ENCODE measurements at regions not wholly inside any gene's neighbourhood (a gene's known extent, or its start where the extent isn't known, plus 50 kb on each side); places are given as distances from the start of the nearest gene placed in this dataset.
A peak's percentile ranks its signal among the peaks of the same experiment; 100 is the strongest.
"Not testable (repeated sequence)": the region's sequence is repeated elsewhere in the genome, so short reads cannot be mapped to it uniquely, and the experiment has no call there.

- not testable (repeated sequence) for H3K36me3 ChIP-seq (ENCODE audit: control insufficient read depth, insufficient read depth, low read length); DNase-seq; H3K9me3 ChIP-seq (replicated peaks; ENCODE audit: control insufficient read depth, low read depth, low read length); H3K27me3 ChIP-seq (ENCODE audit: control insufficient read depth, insufficient read depth, low read length); H3K27ac ChIP-seq (ENCODE audit: low read length); H3K4me3 ChIP-seq (ENCODE audit: low read length); H3K4me1 ChIP-seq (ENCODE audit: control insufficient read depth, insufficient read depth, low read length)
- WGBS (ENCODE audit: insufficient coverage), result no CpG with 5 or more reads among the region's 10 CpGs
These were observed 113.7 kb upstream of the ZNF92 start for GRCh38 chr7:65259864-65260525.

GRCh38 chr7:65254061-65254460, 119.6 kb upstream of the ZNF92 start:
- no peak for DNase-seq
- H3K4me3 ChIP-seq (ENCODE audit: low read length), result no peak overlapping the region
- H3K4me1 ChIP-seq (ENCODE audit: control insufficient read depth, insufficient read depth, low read length), result peaks cover 5% of the 10 kb centered on the region
- WGBS (ENCODE audit: insufficient coverage), result no CpG with 5 or more reads among the region's 1 CpG
- H3K36me3 ChIP-seq (ENCODE audit: control insufficient read depth, insufficient read depth, low read length), result no peaks in the 10 kb centered on the region
- H3K9me3 ChIP-seq (replicated peaks; ENCODE audit: control insufficient read depth, low read depth, low read length), result no peaks in the 10 kb centered on the region
- peaks cover 17% of the 10 kb centered on the region for H3K27me3 ChIP-seq (ENCODE audit: control insufficient read depth, insufficient read depth, low read length)
- H3K27ac ChIP-seq (ENCODE audit: low read length), result no peak overlapping the region

- Histone ChIP-seq H3K36me3 (ENCODE audit: control insufficient read depth, insufficient read depth, low read length) (no peaks in the 10 kb centered on the region), H3K4me3 (ENCODE audit: low read length) (peak overlapping the region; percentile 66), H3K4me1 (ENCODE audit: control insufficient read depth, insufficient read depth, low read length) (peaks cover 5% of the 10 kb centered on the region), H3K9me3 (replicated peaks; ENCODE audit: control insufficient read depth, low read depth, low read length) (no peaks in the 10 kb centered on the region), H3K27ac (ENCODE audit: low read length) (no peak overlapping the region), H3K27me3 (ENCODE audit: control insufficient read depth, insufficient read depth, low read length) (peaks cover 17% of the 10 kb centered on the region)
- WGBS (ENCODE audit: insufficient coverage), result 0% methylated on average over 60 of the region's 64 CpGs
- peak; percentile 57 for DNase-seq
These were observed 121.6 kb upstream of the ZNF92 start for GRCh38 chr7:65251851-65252620.

GRCh38 chr7:65250697-65251395, 122.8 kb upstream of the ZNF92 start:
- WGBS (ENCODE audit: insufficient coverage), result 72% methylated on average over 12 of the region's 18 CpGs
- DNase-seq, result no peak

GRCh38 chr7:65250216-65250615, 123.4 kb upstream of the ZNF92 start:
- H3K36me3 ChIP-seq (ENCODE audit: control insufficient read depth, insufficient read depth, low read length), result no peaks in the 10 kb centered on the region
- H3K4me1 ChIP-seq (ENCODE audit: control insufficient read depth, insufficient read depth, low read length), result peaks cover 5% of the 10 kb centered on the region
- peaks cover 17% of the 10 kb centered on the region for H3K27me3 ChIP-seq (ENCODE audit: control insufficient read depth, insufficient read depth, low read length)
- no peak for DNase-seq
- H3K9me3 ChIP-seq (replicated peaks; ENCODE audit: control insufficient read depth, low read depth, low read length), result no peaks in the 10 kb centered on the region
- no peak overlapping the region for H3K27ac ChIP-seq (ENCODE audit: low read length)
- H3K4me3 ChIP-seq (ENCODE audit: low read length), result no peak overlapping the region
- 80% methylated on average over 2 of the region's 3 CpGs for WGBS (ENCODE audit: insufficient coverage)

More at GRCh38 chr7:65250697-65251395, 122.8 kb upstream of the ZNF92 start:
- Histone ChIP-seq H3K27ac (ENCODE audit: low read length) (no peak overlapping the region), H3K4me3 (ENCODE audit: low read length) (no peak overlapping the region), H3K4me1 (ENCODE audit: control insufficient read depth, insufficient read depth, low read length) (peaks cover 5% of the 10 kb centered on the region), H3K27me3 (ENCODE audit: control insufficient read depth, insufficient read depth, low read length) (peaks cover 17% of the 10 kb centered on the region), H3K9me3 (replicated peaks; ENCODE audit: control insufficient read depth, low read depth, low read length) (no peaks in the 10 kb centered on the region), H3K36me3 (ENCODE audit: control insufficient read depth, insufficient read depth, low read length) (no peaks in the 10 kb centered on the region)

GRCh38 chr7:65247491-65247890, 126.2 kb upstream of the ZNF92 start:
- WGBS (ENCODE audit: insufficient coverage), result 100% methylated on average over 1 of the region's 5 CpGs
- Histone ChIP-seq H3K4me1 (ENCODE audit: control insufficient read depth, insufficient read depth, low read length) (peaks cover 3% of the 10 kb centered on the region), H3K9me3 (replicated peaks; ENCODE audit: control insufficient read depth, low read depth, low read length) (no peaks in the 10 kb centered on the region), H3K36me3 (ENCODE audit: control insufficient read depth, insufficient read depth, low read length) (no peaks in the 10 kb centered on the region), H3K27me3 (ENCODE audit: control insufficient read depth, insufficient read depth, low read length) (peaks cover 15% of the 10 kb centered on the region), H3K27ac (ENCODE audit: low read length) (no peak overlapping the region), H3K4me3 (ENCODE audit: low read length) (no peak overlapping the region)
- no peak for DNase-seq

- DNase-seq, result peak; percentile 44
- Histone ChIP-seq H3K27ac (ENCODE audit: low read length) (no peak overlapping the region), H3K36me3 (ENCODE audit: control insufficient read depth, insufficient read depth, low read length) (no peaks in the 10 kb centered on the region), H3K27me3 (ENCODE audit: control insufficient read depth, insufficient read depth, low read length) (peaks cover 19% of the 10 kb centered on the region), H3K9me3 (replicated peaks; ENCODE audit: control insufficient read depth, low read depth, low read length) (no peaks in the 10 kb centered on the region), H3K4me3 (ENCODE audit: low read length) (peak overlapping the region; percentile 53), H3K4me1 (ENCODE audit: control insufficient read depth, insufficient read depth, low read length) (peaks cover 7% of the 10 kb centered on the region)
- WGBS (ENCODE audit: insufficient coverage), result 0% methylated on average over 44 of the region's 52 CpGs
These were observed 133.8 kb upstream of the ZNF92 start for GRCh38 chr7:65239707-65240352.

- DNase-seq, result no peak
- WGBS (ENCODE audit: insufficient coverage), result 38% methylated on average over 20 of the region's 20 CpGs
- Histone ChIP-seq H3K27ac (ENCODE audit: low read length) (no peak overlapping the region), H3K9me3 (replicated peaks; ENCODE audit: control insufficient read depth, low read depth, low read length) (no peaks in the 10 kb centered on the region), H3K4me3 (ENCODE audit: low read length) (peak overlapping the region; percentile 53), H3K27me3 (ENCODE audit: control insufficient read depth, insufficient read depth, low read length) (peaks cover 19% of the 10 kb centered on the region), H3K36me3 (ENCODE audit: control insufficient read depth, insufficient read depth, low read length) (no peaks in the 10 kb centered on the region), H3K4me1 (ENCODE audit: control insufficient read depth, insufficient read depth, low read length) (peaks cover 7% of the 10 kb centered on the region)
These were observed 134.3 kb upstream of the ZNF92 start for GRCh38 chr7:65239324-65239706.

- H3K4me1 ChIP-seq (ENCODE audit: control insufficient read depth, insufficient read depth, low read length), result peaks cover 7% of the 10 kb centered on the region
- no peaks in the 10 kb centered on the region for H3K9me3 ChIP-seq (replicated peaks; ENCODE audit: control insufficient read depth, low read depth, low read length)
- no peak overlapping the region for H3K27ac ChIP-seq (ENCODE audit: low read length)
- H3K36me3 ChIP-seq (ENCODE audit: control insufficient read depth, insufficient read depth, low read length), result no peaks in the 10 kb centered on the region
- DNase-seq, result no peak
- H3K27me3 ChIP-seq (ENCODE audit: control insufficient read depth, insufficient read depth, low read length), result peaks cover 19% of the 10 kb centered on the region
- 90% methylated on average over 15 of the region's 19 CpGs for WGBS (ENCODE audit: insufficient coverage)
- H3K4me3 ChIP-seq (ENCODE audit: low read length), result no peak overlapping the region
These were observed 134.9 kb upstream of the ZNF92 start for GRCh38 chr7:65238785-65239184.

GRCh38 chr7:65235586-65235985, 138.1 kb upstream of the ZNF92 start:
- Histone ChIP-seq H3K4me3 (ENCODE audit: low read length) (no peak overlapping the region), H3K9me3 (replicated peaks; ENCODE audit: control insufficient read depth, low read depth, low read length) (no peaks in the 10 kb centered on the region), H3K36me3 (ENCODE audit: control insufficient read depth, insufficient read depth, low read length) (no peaks in the 10 kb centered on the region), H3K27me3 (ENCODE audit: control insufficient read depth, insufficient read depth, low read length) (peaks cover 17% of the 10 kb centered on the region), H3K27ac (ENCODE audit: low read length) (no peak overlapping the region), H3K4me1 (ENCODE audit: control insufficient read depth, insufficient read depth, low read length) (peaks cover 7% of the 10 kb centered on the region)
- 68% methylated on average over 8 of the region's 10 CpGs for WGBS (ENCODE audit: insufficient coverage)
- no peak for DNase-seq
